NOMO-1 treated with dmso at 0.1 percent for 144 hours (cell line): ENCODE measurements at regions not wholly inside any gene's neighbourhood (a gene's known extent, or its start where the extent isn't known, plus 50 kb on each side); places are given as distances from the start of the nearest gene placed in this dataset.

Experiments
- DNase-seq: peaks from one replicate; lab custom pipeline; 2025; ENCODE audit not compliant: unreplicated experiment; lab: John Stamatoyannopoulos, UW

DNA sequence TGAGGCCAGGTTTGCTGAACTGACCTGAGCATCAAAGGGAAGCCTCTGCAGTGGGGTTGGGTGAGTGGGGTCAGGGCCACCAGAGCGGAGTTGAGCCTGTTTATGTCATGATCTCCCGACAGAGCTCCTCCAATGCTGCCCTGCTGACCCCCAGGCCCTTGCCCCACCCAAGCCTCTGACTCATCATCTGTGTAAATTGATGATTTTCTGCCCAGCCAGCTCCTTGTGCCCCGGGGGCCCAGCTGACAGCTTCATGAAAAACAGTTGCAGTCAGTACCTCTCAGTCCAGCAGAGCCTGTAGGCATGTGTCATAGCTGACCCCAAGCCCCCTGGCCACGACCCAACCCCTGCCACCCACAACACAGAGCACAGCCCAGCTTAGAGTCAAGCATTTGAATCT lies 134.9 kb downstream of the CCT6B start:
- DNase-seq = no peak

DNA sequence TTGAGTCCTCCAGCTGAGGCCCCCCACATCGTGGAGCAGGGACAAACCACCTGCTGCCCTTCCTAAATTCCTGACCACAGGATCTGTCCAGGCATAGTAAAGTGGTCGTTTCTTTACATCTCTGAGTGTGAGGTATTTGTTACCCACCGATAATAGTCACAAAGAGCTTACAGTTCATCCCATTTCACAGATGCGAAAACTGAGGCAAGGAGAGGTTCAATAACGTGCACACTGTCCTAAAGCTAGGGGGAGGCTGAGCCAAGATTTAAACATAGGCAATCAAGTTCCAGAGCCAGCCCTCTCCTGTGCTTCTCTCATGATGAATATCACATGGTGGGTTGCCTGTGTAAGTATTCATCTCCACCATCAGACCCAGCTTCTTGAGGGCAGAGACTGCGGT lies 135.4 kb downstream of the CCT6B start:
- DNase-seq = no peak

DNA sequence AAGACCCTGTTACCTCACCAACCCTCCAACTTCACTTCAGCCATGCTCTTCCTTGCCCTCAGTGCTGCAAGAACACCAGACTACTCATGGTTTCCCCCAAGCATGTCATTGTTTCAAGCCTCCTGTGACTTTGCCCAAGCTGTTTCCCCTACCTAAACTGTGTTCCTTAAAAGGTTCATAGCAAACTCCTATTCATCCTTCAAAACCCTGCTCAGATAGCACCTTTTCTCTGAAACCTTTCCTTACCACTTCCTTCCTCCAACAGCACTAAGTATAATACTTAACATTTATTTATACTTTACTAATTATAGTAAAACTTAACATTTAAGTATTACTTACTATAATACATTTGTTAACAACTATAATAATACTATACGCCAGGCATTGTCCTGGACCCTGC lies 136.2 kb downstream of the CCT6B start:
- no peak for DNase-seq

DNA sequence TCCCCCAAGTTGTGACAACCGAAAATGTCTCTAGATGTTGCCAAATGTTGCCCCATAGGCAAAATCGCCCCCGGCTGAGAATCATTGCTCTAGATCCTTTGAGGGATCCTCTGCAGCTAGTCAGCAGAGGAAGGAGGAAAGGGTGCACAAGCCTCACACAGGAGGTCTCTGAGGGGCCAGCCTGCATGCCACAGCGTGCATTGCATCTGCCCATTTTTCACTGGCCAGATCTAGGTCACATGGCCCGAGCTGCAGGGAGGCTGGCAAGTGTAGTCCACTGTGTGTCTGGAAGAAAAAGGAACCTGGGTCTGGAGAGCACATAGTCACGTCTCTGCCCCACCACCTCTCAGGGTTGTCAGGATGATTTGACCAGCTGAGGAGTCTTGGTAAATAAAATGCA lies 138.2 kb downstream of the CCT6B start:
- no peak for DNase-seq

DNA sequence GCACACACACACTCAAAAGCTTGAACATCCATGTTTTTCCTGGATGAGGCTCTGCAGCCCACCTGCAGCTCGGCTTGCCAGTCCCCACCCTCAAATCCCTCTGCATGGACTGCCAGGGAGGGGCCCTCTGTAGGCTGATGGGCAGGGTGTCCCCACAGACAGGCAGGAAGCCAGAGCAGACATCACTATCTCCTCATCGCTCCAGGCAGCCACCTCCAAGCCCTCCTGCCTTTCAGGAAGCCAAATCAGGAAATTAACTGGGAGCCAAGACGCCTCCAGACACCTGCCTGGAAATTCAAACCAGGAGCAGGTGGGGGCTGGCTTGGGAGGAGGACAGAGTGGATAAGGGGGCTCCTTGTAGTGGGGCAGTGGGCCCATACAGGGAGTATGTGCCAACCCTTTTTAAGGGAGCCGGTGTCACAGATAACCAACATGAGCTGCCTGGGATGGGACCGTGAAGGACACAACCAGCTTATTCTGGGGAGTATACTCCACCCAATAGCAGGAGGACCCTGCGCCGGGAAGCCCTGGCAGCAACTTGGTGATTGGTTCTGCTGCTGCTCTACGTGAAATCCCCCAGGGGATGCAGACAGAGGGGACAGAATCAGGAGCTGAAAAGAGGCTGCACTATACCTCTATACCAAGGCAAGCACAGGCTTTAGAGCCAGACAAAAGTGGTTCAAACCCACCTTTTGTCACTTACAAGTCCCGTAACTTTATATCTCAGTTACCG lies 139.1 kb downstream of the CCT6B start:
- no peak for DNase-seq

DNA sequence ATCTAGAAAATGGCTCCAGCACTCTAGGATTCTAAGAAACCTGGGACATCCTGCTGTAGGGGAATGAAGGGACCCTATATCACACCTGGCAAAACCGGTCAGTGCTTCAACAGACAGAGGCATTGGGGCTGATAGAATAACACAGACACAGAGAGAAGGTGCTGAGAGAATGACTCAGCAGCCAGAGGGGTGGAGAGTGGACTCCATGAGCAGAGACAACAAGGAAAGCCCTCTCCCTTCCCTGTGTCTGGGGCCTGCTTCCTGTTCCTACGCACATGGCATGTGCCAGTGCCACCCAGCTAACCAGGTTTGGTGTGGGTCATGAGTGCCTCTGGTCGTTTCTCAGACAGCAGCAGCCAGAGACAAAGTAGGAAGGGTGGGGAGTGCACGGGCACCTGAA lies 140.3 kb downstream of the CCT6B start:
- DNase-seq = no peak

DNA sequence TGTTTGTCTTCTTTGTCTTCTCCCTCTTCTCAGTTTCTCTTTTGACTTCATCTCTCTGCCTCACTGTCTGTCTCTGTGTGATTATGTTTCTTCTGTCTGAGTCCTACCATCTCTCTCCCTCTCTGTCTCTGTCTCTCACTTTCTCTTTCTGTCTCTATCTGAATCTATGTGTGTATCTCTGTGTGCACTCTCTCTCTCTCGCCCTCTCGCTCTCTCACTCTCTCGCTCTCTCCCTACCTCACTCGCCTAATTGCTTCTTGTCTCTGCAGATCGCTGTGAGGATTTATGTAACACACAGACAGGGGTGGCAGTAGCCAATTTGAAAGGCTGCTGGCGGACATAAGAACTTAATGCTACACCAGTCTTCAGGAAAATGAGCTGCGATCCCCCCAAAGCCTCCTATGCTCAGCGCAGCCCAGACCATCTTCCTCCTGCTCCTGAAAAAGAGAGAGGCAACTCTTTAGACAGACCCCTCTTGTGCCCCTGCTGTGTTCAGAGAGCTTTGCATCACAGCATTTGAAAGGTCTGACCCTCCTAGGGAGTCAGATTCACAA lies 140.9 kb downstream of the CCT6B start:
- DNase-seq = no peak

DNA sequence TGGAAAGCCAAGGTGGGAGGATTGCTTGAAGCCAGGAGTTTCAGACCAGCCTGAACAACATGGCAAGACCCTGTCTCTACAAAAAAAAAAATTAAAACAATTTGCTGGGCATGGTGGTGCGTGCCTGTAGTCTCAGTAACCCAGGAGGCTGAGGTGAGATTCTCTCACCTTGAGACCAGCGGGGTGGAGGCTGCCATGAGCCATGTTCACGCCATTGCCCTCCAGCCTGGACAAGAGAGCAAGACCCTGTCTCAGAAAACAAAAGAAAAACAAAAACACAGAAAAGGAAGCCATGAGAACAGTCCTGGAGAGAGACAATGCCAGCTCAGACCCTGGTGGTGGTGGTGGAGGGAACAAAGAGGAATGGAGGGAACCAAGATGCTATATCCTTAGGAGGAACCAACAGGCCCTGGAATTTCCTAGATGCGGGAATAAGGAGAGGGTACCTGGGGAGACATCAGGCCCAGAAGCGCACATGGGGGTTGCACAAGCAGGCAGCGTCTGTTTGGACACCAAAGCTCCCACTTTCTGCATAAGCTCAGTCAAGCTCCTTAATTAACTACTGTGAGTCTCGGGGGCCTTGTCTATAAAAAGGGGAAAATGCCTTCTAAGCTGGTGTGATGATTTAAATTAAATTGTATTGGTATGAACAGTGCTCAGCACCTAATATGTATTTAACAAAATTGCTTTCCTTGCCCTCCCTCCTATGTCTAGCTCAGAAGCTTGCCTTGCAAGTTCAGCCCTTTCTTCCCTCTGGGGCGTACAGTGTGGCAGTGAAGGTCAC lies 143.8 kb downstream of the CCT6B start:
- DNase-seq = no peak

DNA sequence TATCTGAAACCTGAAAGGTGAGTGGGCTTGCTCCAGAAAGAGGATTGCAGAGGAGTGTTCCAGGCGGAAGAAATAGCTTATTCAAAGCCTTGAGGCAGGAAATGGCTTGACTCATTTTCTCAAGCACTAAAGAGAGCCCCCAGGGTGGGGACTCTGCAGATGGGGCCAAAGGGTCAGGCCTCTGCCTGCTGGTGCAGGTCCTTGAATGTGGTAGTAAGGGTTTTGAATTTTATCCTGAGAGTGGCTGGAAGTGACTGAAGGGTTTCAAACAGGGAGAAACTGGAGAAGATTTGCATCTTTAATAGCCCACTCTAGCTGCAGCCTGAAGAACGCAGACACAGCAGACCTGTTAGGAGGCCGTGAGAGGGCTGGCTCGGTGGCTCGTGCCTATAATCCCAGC lies 144.4 kb downstream of the CCT6B start:
- DNase-seq = no peak

DNA sequence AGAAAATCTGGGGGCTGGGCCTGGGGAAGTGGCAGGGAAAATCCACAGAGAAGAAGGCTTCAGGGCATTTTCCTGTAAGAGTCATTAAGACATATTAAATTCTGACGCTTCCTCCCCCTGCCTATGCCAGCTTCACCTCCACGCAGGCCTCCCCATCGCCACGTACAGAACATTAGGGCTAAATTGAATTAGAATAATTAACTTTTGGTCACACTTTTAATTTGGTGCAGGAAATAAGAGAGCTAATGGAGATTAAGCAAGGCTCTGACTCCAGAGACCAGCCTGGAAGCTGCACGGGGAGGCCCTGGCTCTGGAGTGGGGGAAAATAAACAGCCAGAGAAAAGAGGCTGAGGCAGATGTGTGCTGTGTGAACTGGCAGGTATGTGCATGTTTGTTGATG lies 148.0 kb downstream of the CCT6B start:
- DNase-seq = no peak

DNA sequence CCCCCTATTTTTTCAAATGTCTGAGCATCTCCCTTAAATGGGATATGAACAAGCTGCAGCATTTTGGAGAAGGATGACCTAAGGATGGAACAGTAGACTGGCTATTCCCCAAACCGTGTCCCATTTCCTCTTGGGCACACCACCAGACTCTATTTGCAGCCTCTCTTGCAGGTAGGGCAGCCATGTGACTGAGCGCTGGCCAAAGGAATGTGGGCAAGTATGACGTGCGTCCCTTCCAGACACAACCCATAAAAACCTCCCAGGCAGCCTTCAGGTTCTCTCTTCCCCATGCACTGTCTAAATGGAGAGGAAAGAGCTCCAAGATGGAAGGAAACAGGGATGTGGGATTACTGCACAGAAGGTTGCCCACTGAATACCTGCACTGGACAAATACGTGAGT lies 149.7 kb downstream of the CCT6B start:
- DNase-seq = no peak

DNA sequence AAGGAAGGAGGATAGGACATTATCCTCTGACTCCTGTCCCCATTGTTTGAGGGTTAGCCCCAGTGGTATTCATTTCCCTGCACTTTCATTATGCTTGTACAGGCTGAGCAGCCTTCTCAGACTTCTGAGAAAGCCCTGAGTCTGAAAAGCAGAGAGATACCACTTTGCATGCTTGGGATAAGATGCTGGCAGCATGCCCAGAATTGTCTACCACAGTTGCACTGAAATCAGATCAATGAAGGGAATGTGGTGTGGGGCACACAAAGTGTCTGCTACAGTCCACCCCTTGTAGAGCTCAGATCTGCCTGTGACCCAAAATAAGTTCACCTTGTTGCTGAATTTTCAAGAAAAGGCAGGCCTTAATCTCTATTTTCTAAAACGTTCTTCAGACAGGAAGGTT lies 160.6 kb downstream of the CCT6B start:
- DNase-seq = no peak

DNA sequence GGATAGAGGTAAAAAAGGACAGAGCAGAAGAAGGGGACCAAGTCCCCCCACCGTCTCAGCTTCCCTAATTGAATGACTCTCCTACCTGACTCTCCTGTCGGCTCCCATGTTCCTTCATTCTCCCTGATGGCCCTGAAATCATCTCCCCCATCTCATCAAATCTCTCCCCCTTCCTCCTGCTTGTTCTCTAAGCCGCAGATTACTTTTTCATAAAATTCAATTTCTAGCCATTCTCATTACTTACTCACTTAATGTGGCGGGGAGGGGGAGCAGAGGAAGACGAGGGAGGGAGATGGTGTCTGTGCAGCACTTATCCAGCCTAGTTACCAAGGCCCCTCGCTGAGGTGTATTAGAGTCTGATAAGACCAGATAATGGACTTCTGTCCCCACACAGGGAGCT lies 161.5 kb downstream of the CCT6B start:
- no peak for DNase-seq

DNA sequence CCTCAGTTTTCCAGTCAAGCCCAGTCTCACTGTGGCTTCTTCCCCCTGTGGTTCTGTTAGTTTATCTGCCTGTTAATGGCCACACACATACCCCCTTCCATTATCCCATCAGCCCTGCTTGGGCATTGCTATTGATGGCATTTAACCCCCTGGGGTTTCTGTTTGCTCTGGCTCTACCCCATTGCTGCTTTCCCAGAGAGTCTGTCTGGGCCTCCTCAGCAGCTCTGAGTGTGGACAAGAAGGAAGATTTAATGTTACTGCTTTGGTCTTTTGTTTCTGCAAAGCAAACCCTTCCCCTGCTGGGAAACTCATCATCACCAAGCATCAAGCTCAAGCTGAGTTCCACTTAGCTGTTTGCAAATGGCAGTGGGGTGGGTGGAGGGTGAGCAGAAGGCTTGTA lies 162.7 kb downstream of the CCT6B start:
- no peak for DNase-seq

DNA sequence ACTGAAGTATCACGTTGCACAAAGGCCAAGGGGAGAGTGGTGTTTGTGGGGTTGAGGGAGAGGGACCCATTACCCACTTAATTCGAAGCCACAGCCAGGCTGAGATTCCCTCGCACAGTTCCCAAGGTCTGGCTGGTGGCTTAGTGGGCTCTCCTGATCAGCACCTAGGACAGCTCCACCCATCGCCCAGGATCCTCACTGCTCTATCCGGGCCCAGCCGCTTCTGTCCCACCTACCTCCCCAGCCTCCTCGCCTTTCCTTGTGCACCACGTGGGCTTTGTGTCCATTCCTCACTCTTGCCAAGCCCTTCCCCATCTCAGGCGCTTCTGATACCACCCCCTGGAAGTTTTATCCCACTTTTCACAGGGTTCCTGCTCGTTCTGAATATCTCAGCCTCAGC lies 163.5 kb downstream of the CCT6B start:
- no peak for DNase-seq

DNA sequence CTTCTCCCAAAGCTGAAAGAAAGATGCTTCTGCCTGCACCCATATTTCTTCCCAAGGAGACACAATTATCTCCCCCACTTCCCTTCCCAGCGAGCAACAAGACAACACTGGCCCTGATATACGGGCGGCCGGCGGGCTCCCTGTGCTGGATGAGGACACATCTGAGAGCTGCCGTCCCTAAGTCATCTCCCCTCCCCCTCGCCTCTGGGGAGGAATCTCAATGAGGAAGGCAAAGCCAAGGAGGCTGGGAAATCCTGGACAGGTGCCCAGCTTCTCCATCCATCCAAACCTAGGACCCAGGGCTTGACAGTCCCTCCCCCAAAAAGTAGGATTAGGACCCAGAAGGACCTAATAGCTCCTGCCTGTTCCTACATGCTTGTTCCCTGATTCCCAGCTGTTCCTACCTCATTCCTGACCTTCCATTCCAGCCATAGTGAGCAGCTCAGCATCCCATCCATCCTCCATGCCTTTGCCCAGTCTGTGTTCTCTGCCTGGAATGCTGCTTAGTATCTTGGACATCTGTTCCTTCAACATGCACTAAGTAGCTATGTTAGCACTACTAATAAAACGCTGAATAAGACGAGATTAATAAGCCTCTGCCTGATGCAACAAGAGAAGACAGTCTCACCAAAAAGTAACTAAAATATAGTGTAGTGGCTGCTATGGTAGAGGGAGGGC lies 167.9 kb downstream of the CCT6B start:
- DNase-seq = no peak

DNA sequence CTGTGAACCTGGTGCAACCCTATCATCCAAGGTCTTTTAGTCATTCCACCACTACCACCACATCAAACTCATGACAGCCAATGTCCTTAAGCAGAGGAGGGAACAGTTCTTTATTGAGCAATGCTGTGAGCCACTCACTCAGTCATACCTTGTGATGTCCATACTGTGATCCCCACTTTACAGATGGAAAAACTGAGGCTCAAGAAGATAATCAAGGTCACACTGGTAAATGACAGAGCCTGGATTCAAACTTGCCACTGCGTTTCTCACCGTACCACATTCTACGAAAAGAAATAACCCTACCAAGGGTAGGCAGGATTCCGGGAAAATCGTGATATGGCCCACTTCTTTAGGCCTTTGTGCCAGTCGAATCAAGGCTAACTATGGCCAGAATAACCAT lies 172.6 kb downstream of the CCT6B start:
- no peak for DNase-seq

DNA sequence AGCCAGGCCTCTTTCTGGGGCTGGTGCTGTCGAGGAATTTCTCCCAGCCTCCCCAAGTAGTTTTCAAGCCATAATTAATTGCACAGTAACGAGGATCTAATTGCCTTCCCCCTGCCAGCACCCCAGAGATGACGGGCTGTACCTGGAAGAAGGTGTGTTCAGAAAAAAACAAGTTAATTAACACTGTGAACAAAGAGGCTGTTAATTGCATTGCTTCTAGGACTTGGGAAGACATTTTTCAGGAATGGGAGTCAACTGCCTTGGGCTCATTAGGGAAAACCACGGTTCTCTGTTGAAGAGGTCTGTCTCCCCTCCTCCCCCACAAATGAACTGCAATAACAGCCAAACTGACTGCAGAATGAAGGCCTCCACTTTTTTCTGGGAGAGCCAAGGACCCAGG lies 176.7 kb downstream of the CCT6B start:
- no peak for DNase-seq

DNA sequence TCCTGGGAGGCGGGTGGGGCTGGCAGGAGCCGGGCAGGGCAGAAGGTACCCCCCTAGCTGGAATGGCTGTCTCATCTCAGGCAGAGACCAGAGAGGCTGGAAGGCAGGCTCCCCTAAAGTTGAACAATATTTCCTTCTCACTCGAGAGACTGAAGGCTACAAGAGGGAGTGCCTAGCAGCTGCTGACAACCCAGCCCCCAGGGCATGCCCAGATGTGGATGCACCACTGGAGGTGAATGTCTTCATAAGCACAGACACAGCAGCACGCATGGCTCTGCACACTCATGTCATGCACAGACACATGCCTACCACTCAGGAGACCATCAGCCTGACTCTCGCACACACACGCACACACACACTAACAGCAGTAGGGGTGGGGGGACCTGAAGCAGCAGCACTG lies 179.0 kb downstream of the CCT6B start:
- no peak for DNase-seq

DNA sequence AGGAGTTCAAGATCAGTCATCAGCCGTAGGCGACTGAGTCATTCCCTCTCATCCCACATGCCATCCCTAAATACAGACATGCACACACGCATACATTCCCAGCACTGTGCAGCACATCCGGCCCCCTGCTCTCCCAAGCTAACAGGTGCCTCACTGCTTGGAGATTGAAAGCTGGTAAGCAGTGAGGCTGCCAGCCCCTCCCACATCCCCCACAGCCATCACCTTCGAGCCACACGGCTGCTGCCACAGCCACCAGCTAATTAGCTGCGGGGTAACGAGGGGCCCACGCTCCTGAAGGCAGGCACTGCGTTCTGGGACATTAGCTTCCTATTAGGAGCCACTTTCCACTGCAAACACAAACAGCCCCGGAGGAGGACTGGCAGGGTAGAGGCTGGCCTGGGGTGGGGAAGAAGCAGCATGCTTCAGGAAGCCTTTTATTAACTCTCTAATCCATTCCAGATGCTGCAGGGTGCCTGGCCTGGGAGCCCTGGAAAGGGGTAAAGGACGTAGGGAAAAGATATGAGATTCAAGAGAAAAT lies 179.6 kb downstream of the CCT6B start:
- no peak for DNase-seq

DNA sequence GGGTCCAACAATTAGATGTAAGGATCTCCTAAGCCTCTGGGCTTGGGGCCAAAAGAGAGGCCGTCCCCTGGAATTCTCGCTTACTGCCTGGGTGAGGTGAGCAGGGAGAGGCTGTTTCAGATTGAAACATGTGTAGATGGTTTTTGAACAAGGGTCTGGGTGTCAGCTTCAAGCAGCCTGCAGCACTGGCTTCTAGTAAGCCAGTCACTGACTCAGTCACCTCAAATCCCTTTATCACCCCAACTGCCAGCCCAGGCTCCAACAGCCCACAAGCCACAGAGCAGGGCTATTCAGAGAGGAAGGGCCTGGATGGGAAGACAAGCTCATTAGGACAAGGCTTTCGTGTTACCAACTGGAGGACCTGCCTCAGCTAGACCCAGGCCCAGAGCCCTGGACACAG lies 180.2 kb downstream of the CCT6B start:
- no peak for DNase-seq

DNA sequence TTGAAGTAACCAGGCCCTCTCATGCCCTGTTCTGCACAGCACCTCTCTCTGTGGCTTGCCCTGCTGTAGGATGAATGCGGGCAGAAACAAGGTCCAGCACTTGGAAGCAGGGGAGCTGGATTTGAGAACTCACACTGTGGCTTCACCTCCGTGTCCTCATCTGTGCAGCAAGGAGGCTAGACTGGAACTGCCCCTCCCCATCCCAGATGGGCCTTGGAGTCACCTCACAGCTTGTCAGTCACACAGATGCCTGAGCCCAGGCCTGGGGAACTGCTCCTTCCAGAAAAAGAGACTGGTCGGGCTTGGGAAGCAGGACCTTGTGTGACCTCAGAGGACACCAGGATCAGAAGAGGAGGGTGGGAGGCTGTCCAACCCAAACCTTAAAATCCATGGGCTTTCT lies 180.8 kb downstream of the CCT6B start:
- no peak for DNase-seq
